ENCODE measurements at regions not wholly inside any gene's neighbourhood (a gene's known extent, or its start where the extent isn't known, plus 50 kb on each side); places are given as distances from the start of the nearest gene placed in this dataset.

DNA sequence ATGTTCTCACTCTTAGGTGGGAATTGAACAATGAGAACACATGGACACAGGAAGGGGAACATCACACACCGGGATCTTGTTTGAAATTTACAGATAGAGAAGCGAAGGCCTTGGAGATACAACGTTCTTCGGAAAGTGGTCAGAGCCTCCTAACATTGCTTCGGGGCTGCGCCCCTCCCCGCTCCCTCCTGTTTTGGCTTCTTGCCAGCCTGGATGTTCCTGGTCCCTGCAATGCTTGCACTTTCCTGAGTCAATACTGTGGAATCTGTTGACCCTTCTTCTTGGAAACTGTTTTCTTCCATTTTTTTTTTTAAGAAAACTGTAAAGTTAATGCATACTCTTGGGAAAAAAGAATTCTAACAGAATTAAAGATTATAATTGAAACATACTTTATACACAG is 360.8 kb downstream of the SOCS6 start:
- no peaks in the 10 kb centered on the region for H3K36me3 ChIP-seq
- H3K4me1 ChIP-seq = no peaks in the 10 kb centered on the region
- H3K9me3 ChIP-seq = no peaks in the 10 kb centered on the region
- TF ChIP-seq POLR2A (IDR thresholded peaks at IDR 0.05) (no peak), EP300 (IDR thresholded peaks at IDR 0.05) (no peak)
- TF ChIP-seq, protein P1, sequence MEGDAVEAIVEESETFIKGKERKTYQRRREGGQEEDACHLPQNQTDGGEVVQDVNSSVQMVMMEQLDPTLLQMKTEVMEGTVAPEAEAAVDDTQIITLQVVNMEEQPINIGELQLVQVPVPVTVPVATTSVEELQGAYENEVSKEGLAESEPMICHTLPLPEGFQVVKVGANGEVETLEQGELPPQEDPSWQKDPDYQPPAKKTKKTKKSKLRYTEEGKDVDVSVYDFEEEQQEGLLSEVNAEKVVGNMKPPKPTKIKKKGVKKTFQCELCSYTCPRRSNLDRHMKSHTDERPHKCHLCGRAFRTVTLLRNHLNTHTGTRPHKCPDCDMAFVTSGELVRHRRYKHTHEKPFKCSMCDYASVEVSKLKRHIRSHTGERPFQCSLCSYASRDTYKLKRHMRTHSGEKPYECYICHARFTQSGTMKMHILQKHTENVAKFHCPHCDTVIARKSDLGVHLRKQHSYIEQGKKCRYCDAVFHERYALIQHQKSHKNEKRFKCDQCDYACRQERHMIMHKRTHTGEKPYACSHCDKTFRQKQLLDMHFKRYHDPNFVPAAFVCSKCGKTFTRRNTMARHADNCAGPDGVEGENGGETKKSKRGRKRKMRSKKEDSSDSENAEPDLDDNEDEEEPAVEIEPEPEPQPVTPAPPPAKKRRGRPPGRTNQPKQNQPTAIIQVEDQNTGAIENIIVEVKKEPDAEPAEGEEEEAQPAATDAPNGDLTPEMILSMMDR (IDR thresholded peaks at IDR 0.05) = no peak
- no peak for DNase-seq (ENCODE audit: low spot score in 2 of 2)
- no peaks in the 10 kb centered on the region for H3K27me3 ChIP-seq
- 92 to 93% methylated on average over 7 of the region's 7 CpGs for WGBS, 2 donors
- H3K27ac ChIP-seq = no peak overlapping the region
- H3K4me3 ChIP-seq = no peak overlapping the region

GRCh38 chr18:70645971-70646370 is 357.1 kb downstream of the SOCS6 start:
- Histone ChIP-seq H3K4me1 (no peaks in the 10 kb centered on the region), H3K36me3 (no peaks in the 10 kb centered on the region), H3K4me3 (no peak overlapping the region), H3K27me3 (no peaks in the 10 kb centered on the region), H3K9me3 (no peaks in the 10 kb centered on the region), H3K27ac (no peak overlapping the region)
- TF ChIP-seq POLR2A (IDR thresholded peaks at IDR 0.05) = no peak
- TF ChIP-seq, protein P1 (IDR thresholded peaks at IDR 0.05) = no peak
- TF ChIP-seq EP300 (IDR thresholded peaks at IDR 0.05) = no peak
- 64 to 67% methylated on average over 5 of the region's 5 CpGs for WGBS, 2 donors
- DNase-seq (ENCODE audit: low spot score in 2 of 2) = no peak

DNA sequence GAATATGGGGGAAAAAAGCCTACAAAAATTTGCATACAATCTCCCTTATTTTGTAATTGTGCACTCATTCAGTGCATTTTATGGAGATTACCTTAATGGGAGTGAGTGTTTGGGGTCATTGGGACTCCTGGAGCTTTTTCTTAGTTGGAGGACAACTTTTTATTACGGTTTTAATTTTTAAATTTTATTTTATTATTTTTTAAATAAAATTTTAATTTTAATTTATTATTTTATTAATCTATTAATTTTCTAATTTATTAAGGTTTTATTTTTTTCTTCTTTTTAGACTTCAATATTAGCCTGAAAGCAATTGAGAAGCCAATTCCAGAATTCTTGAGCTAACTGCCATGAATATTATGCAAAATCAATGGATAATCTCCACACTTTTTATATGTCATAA is 355.0 kb downstream of the SOCS6 start:
- DNase-seq (ENCODE audit: low spot score in 2 of 2) = no peak
- TF ChIP-seq, protein P1 (IDR thresholded peaks at IDR 0.05) = no peak
- TF ChIP-seq EP300 (IDR thresholded peaks at IDR 0.05) = no peak
- TF ChIP-seq POLR2A (IDR thresholded peaks at IDR 0.05) = no peak
- WGBS, 2 donors = 69 to 91% methylated on average over 1 of the region's 1 CpG
- Histone ChIP-seq H3K4me1 (no peaks in the 10 kb centered on the region), H3K36me3 (no peaks in the 10 kb centered on the region), H3K9me3 (peaks cover 0 to 3% (median 0%) of the 10 kb centered on the region in 4 donors), H3K4me3 (no peak overlapping the region), H3K27me3 (no peaks in the 10 kb centered on the region), H3K27ac (no peak overlapping the region)

DNA sequence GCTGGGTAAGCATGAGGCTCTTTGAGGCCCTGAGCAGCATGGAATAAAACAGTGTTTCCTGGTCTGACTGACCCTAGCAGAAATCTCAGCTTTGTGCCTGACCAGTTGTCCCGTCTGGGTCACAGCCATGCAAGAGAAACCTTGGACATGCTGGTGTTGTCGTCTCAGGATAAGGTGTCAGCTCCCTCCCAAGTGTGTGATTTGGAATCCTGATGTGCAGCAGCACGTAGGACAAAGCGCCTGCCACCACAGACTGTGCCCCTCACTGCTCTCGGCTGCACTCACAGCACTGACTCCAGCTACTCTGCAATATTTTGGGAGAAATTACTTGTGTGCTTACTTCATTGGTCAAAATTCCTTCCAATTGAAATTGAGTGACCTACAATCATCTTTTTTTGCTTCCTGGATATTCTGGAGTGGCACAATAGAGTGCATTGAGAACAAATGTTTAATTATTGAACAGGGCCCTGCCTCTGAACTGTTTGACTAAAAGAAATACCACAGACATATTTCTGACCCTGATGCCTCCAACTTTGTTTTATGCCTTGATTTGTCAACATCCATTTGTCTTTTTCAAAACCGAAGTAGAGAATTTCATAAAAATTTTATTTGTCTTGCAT is 352.4 kb downstream of the SOCS6 start:
- TF ChIP-seq EP300 (IDR thresholded peaks at IDR 0.05) (no peak), POLR2A (IDR thresholded peaks at IDR 0.05) (no peak)
- TF ChIP-seq, protein P1 (IDR thresholded peaks at IDR 0.05) = no peak
- no peak for DNase-seq (ENCODE audit: low spot score in 2 of 2)
- 27 to 46% methylated on average over 6 of the region's 6 CpGs for whole genome bisulfite sequencing, 2 donors
- no peak overlapping the region for H3K4me3 ChIP-seq
- H3K9me3 ChIP-seq = peaks cover 0 to 3% (median 0%) of the 10 kb centered on the region in 4 donors
- no peaks in the 10 kb centered on the region for H3K4me1 ChIP-seq
- no peaks in the 10 kb centered on the region for H3K27me3 ChIP-seq
- H3K36me3 ChIP-seq = no peaks in the 10 kb centered on the region
- no peak overlapping the region for H3K27ac ChIP-seq

- H3K4me3 ChIP-seq = no peak overlapping the region
- DNase-seq (ENCODE audit: low spot score in 2 of 2) = no peak
- no peaks in the 10 kb centered on the region for H3K36me3 ChIP-seq
- TF ChIP-seq, protein P1 (IDR thresholded peaks at IDR 0.05) = no peak
- no peak for TF ChIP-seq EP300 (IDR thresholded peaks at IDR 0.05)
- no peak for TF ChIP-seq POLR2A (IDR thresholded peaks at IDR 0.05)
- H3K27ac ChIP-seq = no peak overlapping the region
- 59 to 60% methylated on average over 2 of the region's 2 CpGs for WGBS, 2 donors
- peaks cover 0 to 3% (median 0%) of the 10 kb centered on the region in 4 donors for H3K9me3 ChIP-seq
- H3K27me3 ChIP-seq = no peaks in the 10 kb centered on the region
- H3K4me1 ChIP-seq = no peaks in the 10 kb centered on the region
These were observed 351.6 kb downstream of the SOCS6 start for GRCh38 chr18:70640336-70640887.

Data from tibial nerve (tissue), 4 donors.